ENCODE measurements at regions not wholly inside any gene's neighbourhood (a gene's known extent, or its start where the extent isn't known, plus 50 kb on each side); places are given as distances from the start of the nearest gene placed in this dataset.

DNA sequence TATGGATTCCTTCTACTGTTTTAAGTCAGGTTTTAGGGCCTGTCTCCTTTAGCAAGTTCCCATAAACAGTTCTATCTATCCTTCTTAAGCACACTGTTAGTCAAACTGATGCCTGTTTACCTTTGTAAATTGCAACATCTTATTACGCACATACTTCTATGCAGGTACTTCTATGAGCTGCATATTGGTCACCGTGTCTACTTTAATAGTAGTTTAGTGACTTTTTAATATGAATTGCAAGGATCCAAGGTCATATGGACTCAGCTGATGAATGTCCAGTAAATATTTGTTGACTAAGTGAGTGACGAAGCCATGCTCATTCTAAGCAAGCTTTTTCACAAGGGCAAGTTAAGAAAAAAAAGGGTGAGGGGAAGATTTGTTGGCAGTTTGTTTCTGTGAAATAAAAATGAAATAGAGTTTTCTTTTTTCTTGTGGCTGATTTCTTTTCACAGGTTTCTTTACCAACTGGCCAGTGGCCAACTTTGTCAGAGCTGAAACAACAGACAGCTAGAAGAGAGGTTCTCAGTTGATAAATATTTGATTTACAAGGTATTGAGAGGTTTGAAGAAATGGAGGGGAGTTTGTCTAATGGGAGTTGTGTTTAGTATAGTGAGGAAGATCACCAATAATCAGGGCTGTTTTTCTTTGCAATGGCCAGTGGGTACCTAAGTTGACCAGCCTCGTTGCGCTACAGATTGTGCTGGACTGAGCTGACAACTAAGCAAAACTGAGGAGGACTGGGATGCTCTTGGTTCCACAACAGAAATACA lies 141.1 kb downstream of the SLC15A5 start:
- TF ChIP-seq POLR2A (IDR thresholded peaks at IDR 0.05): no peak
- peaks cover 13% of the 10 kb centered on the region for H3K4me1 ChIP-seq
- intact Hi-C loops (cut with DNase I): no loop called here
- H3K9me3 ChIP-seq: peaks cover 0 to 5% (median 0%) of the 10 kb centered on the region in 3 donors
- no peaks in the 10 kb centered on the region for H3K27me3 ChIP-seq
- ATAC-seq (peak; percentile 52), DNase-seq (peak in 1 of 4 donors; percentile 20)
- no peak overlapping the region for H3K27ac ChIP-seq
- 48 to 49% methylated on average over 5 of the region's 5 CpGs for WGBS, 2 donors
- H3K4me3 ChIP-seq: no peak overlapping the region
- H3K36me3 ChIP-seq (replicated peaks in 1 of 2; ENCODE audit: insufficient read depth in 1 of 2, low read depth in 2 of 2): no peaks in the 10 kb centered on the region

DNA sequence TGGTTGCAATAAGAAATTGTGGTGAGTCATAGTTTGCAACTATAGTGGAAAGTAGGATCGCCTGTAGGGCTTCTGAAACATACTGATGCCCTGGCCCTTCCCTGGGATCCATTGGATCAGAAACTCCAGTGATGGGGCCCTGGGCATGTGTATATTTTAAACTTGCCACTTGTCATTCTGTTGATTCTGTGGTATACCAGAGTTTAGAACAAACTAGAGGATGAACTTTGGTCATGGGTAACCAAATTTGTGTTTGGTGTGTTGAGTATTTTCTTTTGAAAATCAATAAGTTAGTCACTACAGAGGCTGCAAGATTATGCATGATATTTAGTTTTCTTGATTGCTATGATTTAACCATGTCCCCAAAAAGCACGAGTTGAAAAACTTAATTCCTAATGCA lies 142.2 kb downstream of the SLC15A5 start:
- ATAC-seq (no peak), DNase-seq (no peak)
- WGBS, 2 donors: 74 to 78% methylated on average over 2 of the region's 2 CpGs
- Histone ChIP-seq H3K4me1 (peaks cover 13% of the 10 kb centered on the region), H3K4me3 (no peak overlapping the region), H3K27ac (no peak overlapping the region), H3K27me3 (no peaks in the 10 kb centered on the region), H3K36me3 (replicated peaks in 1 of 2; ENCODE audit: insufficient read depth in 1 of 2, low read depth in 2 of 2) (no peaks in the 10 kb centered on the region), H3K9me3 (peaks cover 0 to 5% (median 0%) of the 10 kb centered on the region in 3 donors)
- intact Hi-C loops (cut with DNase I): no loop called here
- TF ChIP-seq, protein P1, sequence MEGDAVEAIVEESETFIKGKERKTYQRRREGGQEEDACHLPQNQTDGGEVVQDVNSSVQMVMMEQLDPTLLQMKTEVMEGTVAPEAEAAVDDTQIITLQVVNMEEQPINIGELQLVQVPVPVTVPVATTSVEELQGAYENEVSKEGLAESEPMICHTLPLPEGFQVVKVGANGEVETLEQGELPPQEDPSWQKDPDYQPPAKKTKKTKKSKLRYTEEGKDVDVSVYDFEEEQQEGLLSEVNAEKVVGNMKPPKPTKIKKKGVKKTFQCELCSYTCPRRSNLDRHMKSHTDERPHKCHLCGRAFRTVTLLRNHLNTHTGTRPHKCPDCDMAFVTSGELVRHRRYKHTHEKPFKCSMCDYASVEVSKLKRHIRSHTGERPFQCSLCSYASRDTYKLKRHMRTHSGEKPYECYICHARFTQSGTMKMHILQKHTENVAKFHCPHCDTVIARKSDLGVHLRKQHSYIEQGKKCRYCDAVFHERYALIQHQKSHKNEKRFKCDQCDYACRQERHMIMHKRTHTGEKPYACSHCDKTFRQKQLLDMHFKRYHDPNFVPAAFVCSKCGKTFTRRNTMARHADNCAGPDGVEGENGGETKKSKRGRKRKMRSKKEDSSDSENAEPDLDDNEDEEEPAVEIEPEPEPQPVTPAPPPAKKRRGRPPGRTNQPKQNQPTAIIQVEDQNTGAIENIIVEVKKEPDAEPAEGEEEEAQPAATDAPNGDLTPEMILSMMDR (IDR thresholded peaks at IDR 0.05): no peak
- TF ChIP-seq POLR2A (IDR thresholded peaks at IDR 0.05): no peak

DNA sequence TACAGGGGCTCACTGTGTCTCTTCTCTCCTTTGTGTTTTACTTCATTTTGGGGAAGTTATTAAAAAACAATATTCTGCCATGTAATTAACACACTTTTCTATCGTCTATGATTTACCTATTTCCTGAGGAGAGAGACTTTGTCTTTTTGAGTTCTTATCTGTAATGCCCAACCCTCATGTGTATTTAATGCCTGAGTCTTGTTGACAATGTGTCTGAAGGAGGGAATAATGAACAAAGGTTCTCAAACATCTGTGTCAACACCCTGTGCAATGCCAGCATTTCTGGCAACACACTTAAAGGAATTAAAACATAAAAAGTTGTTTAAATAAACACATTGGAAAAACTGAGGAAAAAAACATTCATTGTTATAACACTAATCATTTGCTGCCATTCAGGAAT lies 147.1 kb downstream of the SLC15A5 start:
- DNase-seq (no peak), ATAC-seq (peak; percentile 18)
- Histone ChIP-seq H3K27me3 (no peaks in the 10 kb centered on the region), H3K36me3 (replicated peaks in 1 of 2; ENCODE audit: insufficient read depth in 1 of 2, low read depth in 2 of 2) (no peaks in the 10 kb centered on the region), H3K4me3 (no peak overlapping the region), H3K9me3 (peaks cover 0 to 5% (median 0%) of the 10 kb centered on the region in 3 donors), H3K27ac (no peak overlapping the region), H3K4me1 (no peaks in the 10 kb centered on the region)
- WGBS, 2 donors: 7 to 16% methylated on average over 1 of the region's 1 CpG
- no peak for TF ChIP-seq POLR2A (IDR thresholded peaks at IDR 0.05)
- TF ChIP-seq, protein P1 (IDR thresholded peaks at IDR 0.05): no peak
- intact Hi-C loops (cut with DNase I): no loop called here

DNA sequence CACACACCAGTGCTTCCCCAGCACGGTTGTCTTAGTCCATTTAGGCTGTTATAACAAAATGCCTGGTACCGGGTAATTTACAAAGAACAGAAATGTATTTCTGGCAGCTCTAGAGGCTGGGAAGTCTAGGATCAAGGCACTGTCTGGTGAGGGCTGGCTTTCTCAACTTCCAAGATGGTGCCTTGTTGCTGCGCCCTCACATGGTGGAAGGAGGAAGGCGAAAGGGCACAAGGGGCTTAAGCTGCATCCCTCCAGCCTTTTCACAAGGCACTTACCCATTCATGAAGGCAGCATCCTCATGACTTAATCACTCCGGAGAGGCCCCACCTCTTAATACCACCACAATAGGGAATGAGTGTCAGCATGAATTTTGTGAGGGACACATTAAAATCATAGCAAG lies 155.5 kb downstream of the SLC15A5 start:
- DNase-seq: no peak
- Histone ChIP-seq H3K36me3 (replicated peaks in 1 of 2; ENCODE audit: insufficient read depth in 1 of 2, low read depth in 2 of 2) (no peaks in the 10 kb centered on the region), H3K27me3 (no peaks in the 10 kb centered on the region), H3K27ac (no peak overlapping the region), H3K9me3 (no peaks in the 10 kb centered on the region), H3K4me3 (no peak overlapping the region), H3K4me1 (no peaks in the 10 kb centered on the region)
- intact Hi-C loops (cut with DNase I): no loop called here
- no peak for ATAC-seq
- 73 to 83% methylated on average over 5 of the region's 5 CpGs for WGBS, 2 donors
- TF ChIP-seq, protein P1 (IDR thresholded peaks at IDR 0.05): no peak
- TF ChIP-seq POLR2A (IDR thresholded peaks at IDR 0.05): no peak

DNA sequence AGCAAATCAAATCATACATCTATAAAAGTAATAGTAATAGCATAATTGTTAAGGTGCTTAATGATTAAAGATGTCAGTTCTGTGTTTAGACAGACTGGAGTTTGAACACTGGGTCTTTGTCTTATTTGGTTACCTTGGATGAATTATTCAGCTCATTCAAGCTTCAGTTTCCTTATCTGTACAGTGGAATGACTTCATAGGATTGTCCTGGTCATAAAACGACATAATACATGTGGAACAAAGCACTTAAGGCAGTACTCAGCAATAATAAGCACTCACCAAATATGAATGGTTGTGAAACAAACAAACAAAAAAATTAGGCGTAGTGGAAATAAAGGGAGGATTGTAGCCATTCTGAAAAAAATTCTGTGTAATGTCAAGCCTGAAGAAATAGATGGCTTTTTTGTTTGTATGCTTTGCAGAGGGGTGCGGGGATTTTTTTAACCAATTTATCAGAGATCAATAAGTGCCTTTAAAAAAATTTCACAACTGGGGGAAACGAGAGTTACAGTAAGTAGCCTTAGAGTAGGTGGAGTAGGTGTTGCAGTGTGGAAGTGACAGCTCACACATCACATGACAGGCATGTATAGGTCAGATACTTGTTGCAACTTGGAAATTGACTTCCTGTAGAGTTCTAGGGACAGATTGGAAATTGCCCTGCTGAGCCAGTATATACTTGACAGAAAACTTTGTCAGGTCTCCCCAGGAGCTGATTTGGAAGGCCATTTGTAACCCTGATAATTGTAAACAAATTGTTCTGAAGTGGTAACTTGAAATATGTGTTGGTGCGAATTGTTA lies 157.7 kb downstream of the SLC15A5 start:
- ATAC-seq (no peak), DNase-seq (no peak)
- Histone ChIP-seq H3K9me3 (no peaks in the 10 kb centered on the region), H3K27me3 (no peaks in the 10 kb centered on the region), H3K27ac (no peak overlapping the region), H3K4me1 (no peaks in the 10 kb centered on the region), H3K4me3 (no peak overlapping the region), H3K36me3 (replicated peaks in 1 of 2; ENCODE audit: insufficient read depth in 1 of 2, low read depth in 2 of 2) (no peaks in the 10 kb centered on the region)
- intact Hi-C loops (cut with DNase I): no loop called here
- 38 to 42% methylated on average over 5 of the region's 5 CpGs for WGBS, 2 donors
- TF ChIP-seq, protein P1 (IDR thresholded peaks at IDR 0.05): no peak
- TF ChIP-seq POLR2A (IDR thresholded peaks at IDR 0.05): no peak

Data from body of pancreas (tissue), 4 donors.